Heart left ventricle (tissue), 16 donors: ENCODE measurements at regions not wholly inside any gene's neighbourhood (a gene's known extent, or its start where the extent isn't known, plus 50 kb on each side); places are given as distances from the start of the nearest gene placed in this dataset.

Source experiments
- ATAC-seq, 4 donors: fragments of 200-7000 bp; cut with Tn5 transposase; one replicate each; pipeline ENCODE4 v1.9.1; 2020 to 2022; ENCODE audit warnings: moderate library complexity in 4 of 4, mild to moderate bottlenecking in 3 of 4, moderate number of reproducible peaks in 1 of 4
- DNase-seq, 5 donors: peaks; one replicate each; pipeline ENCODE4 v3.0.0-alpha.2; 2020
- H3K27ac ChIP-seq, 12 donors: fragments of 200-600 bp; sonication (generic) in 4 of 12; one replicate each; pipeline versions ENCODE4 v1.5.0 to v1.8.0; 2016 to 2022; ENCODE audit warnings: mild to moderate bottlenecking in 2 of 12
- H3K27me3 ChIP-seq, 9 donors: fragments of 200-600 bp; sonication (generic) in 2 of 9; one replicate each; pipeline versions ENCODE4 v1.5.1 to v1.8.0; 2016 to 2022; ENCODE audit warnings: mild to moderate bottlenecking in 3 of 9
- H3K36me3 ChIP-seq, 9 donors: fragments of 200-600 bp; sonication (generic) in 2 of 9; one replicate each; pipeline versions ENCODE4 v1.5.0 to v1.8.0; 2018 to 2022; ENCODE audit warnings: mild to moderate bottlenecking in 2 of 9
- H3K4me1 ChIP-seq, 12 donors: fragments of 200-600 bp; sonication (generic) in 4 of 12; one replicate each; pipeline versions ENCODE4 v1.5.0 to v1.8.0; 2016 to 2022; ENCODE audit warnings: mild to moderate bottlenecking in 3 of 12
- H3K4me3 ChIP-seq, 12 donors: fragments of 200-600 bp; sonication (generic) in 4 of 12; one replicate each; pipeline versions ENCODE4 v1.5.0 to v1.8.0; 2017 to 2022; ENCODE audit warnings: mild to moderate bottlenecking in 9 of 12, moderate library complexity in 4 of 12
- H3K9me3 ChIP-seq, 12 donors: fragments of 200-600 bp; sonication (generic) in 4 of 12; one replicate each; pipeline versions ENCODE4 v1.5.0 to v1.8.0; 2016 to 2022; ENCODE audit warnings: mild to moderate bottlenecking in 1 of 12
- POLR2A ChIP-seq, 2 donors: fragments of 450-650 bp; IDR thresholded peaks; one replicate each; pipeline ENCODE4 v1.6.1; 2017; ENCODE audit warnings: antibody characterized with exemption in 2 of 2, mild to moderate bottlenecking in 2 of 2, moderate library complexity in 2 of 2
- whole genome bisulfite sequencing, 4 donors: extraction: QIAGEN DNeasy Blood & Tissue Kit in 2 of 4; methylation state at CpG; one replicate each; pipeline versions ENCODE4 v1.1.5 to v1.1.7; 2013 to 2018; 5-methylcytosine and 5-hydroxymethylcytosine counted together
- intact Hi-C, 10 donors: fragments of 100-400 bp; cut with DNase I; formaldehyde crosslinking; loops; one replicate each; pipeline versions ENCODE4 v1.11.1 to v1.14.2; 2022
- TF ChIP-seq, protein P1 (sequence below), 12 donors: fragments of 200-600 bp; sonication (generic) in 4 of 12; IDR thresholded peaks; one replicate each; pipeline versions ENCODE4 v1.5.0 to v1.8.0; 2018 to 2022; ENCODE audit warnings: antibody characterized with exemption in 12 of 12, mild to moderate bottlenecking in 5 of 12
- donor health status: ischemic (EF 13 %, LVEDD 7.1; RV severe dilation, severe dysfunction).
- donor health status: healthy with polysubstance abuse.
- donor health status: DM: no; HTN: yes; CAD: no.
- donor health status: DM: no; HTN: no; CAD: no.
- donor health status: ischemic (EF 25% LVEDD 6.9; RV normal size, moderate dysfunction).
- donor health status: ischemic (EF 25% LVEDD 5.7; RV mildly dilated, moderate dysfunction).
- donor health status: healthy.
- donor health status: DM: yes; HTN: yes; CAD: no.
- donor health status: ischemic (EF 35%, LVEDD 5.7; RV mildly dilated, moderate dysfunction).
- donor health status: nonischemic (EF 11% LVEDD 7.7; RV severe dilation, severe dysfunction).
- donor health status: DM: yes; HTN: yes; CAD: no.
- donor health status: PGD.
- donor health status: ischemic (EF 29% LVEDD 5.4; RV normal size, mild dysfunction).
- donor health status: nonischemic (EF 23%, LVEDD 6.1; RV moderate dilation, normal function).

DNA sequence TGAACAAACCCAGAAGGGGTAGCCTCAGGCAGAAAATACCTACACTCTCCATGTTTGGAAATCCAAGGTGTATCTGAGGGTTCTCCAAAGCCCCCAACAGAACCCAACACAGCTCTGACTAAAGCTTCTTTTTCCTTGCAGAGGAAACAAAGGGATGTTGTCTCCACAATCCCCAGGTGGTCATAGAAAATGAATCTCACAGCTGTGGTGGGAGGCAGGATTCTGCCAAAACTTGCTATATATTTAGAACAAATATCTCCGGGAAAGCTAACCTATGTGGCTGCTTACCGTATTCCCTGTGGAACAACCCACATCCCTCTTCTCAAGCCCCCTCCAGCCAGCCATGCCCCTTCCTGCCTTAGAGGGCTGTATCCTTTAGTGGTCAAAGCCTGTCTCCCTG, 406.1 kb downstream of the PRDM2 start:
- 41 to 69% (median 49%) methylated on average over 2 of the region's 2 CpGs for WGBS, 4 donors
- no peaks in the 10 kb centered on the region for H3K36me3 ChIP-seq
- intact Hi-C loops, result no loop called here
- peaks cover 0 to 7% (median 0%) of the 10 kb centered on the region in 9 donors for H3K27me3 ChIP-seq
- no peak overlapping the region for H3K4me3 ChIP-seq
- H3K4me1 ChIP-seq, result peaks cover 0 to 9% (median 0%) of the 10 kb centered on the region in 12 donors
- H3K9me3 ChIP-seq, result no peaks in the 10 kb centered on the region
- TF ChIP-seq, protein P1, sequence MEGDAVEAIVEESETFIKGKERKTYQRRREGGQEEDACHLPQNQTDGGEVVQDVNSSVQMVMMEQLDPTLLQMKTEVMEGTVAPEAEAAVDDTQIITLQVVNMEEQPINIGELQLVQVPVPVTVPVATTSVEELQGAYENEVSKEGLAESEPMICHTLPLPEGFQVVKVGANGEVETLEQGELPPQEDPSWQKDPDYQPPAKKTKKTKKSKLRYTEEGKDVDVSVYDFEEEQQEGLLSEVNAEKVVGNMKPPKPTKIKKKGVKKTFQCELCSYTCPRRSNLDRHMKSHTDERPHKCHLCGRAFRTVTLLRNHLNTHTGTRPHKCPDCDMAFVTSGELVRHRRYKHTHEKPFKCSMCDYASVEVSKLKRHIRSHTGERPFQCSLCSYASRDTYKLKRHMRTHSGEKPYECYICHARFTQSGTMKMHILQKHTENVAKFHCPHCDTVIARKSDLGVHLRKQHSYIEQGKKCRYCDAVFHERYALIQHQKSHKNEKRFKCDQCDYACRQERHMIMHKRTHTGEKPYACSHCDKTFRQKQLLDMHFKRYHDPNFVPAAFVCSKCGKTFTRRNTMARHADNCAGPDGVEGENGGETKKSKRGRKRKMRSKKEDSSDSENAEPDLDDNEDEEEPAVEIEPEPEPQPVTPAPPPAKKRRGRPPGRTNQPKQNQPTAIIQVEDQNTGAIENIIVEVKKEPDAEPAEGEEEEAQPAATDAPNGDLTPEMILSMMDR (IDR thresholded peaks at IDR 0.05), result no peak
- no peak for TF ChIP-seq POLR2A (IDR thresholded peaks at IDR 0.05)
- no peak for DNase-seq
- no peak for ATAC-seq
- H3K27ac ChIP-seq, result no peak overlapping the region

- H3K36me3 ChIP-seq, result no peaks in the 10 kb centered on the region
- no peak overlapping the region for H3K27ac ChIP-seq
- WGBS, 4 donors, result 70 to 81% (median 74%) methylated on average over 4 of the region's 4 CpGs
- ATAC-seq, result no peak
- intact Hi-C loops, result no loop called here
- DNase-seq, result no peak
- H3K27me3 ChIP-seq, result peaks cover 0 to 7% (median 0%) of the 10 kb centered on the region in 9 donors
- no peak overlapping the region for H3K4me3 ChIP-seq
- no peaks in the 10 kb centered on the region for H3K9me3 ChIP-seq
- peaks cover 0 to 9% (median 0%) of the 10 kb centered on the region in 12 donors for H3K4me1 ChIP-seq
- TF ChIP-seq POLR2A (IDR thresholded peaks at IDR 0.05), result no peak
Observed at GRCh38 chr1:14106679-14107313, 406.8 kb downstream of the PRDM2 start.

DNA sequence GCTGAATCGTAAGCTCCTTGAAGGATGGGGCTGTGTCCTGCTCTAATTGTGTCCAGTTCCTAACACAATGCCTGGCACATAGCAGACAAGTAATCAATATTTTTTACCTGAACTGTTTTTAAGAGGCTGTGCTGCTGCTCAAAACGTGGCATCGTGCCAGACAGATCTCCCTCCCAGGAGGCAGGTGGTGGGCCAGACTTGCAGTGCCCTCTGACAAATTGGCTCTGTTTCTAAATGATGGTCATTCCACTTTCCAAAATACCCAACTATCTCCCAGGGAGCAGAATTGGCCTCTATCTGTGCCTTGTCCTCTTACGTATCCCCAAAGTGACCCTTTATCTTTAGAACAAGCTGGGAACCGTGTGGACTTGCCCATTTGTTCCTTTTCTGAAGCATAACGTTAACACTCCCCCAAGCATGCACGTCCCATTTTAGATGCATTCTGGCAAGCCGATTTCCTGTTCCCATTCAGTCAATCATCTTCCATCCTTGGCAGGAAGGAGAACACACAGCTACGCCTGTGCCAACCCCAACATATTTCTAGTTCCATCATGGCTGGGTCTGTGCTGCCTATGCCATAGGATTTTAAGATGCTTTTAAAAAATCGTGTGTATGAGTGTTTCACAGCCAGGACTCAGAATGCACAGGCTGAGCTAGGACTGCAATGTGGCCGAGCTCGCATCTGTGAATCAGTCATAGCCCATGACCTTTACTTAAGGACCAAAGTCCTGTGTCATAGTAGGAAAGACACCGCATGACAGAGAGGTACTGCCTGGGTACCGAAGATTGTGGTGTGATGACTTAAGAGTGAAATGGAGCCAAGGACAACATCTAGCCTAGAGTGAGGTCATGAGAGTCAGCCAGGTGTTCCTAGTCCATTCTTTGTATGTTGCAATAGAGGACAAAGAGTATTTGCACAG, 408.6 kb downstream of the PRDM2 start:
- H3K36me3 ChIP-seq, result no peaks in the 10 kb centered on the region
- peaks cover 0 to 7% (median 0%) of the 10 kb centered on the region in 9 donors for H3K27me3 ChIP-seq
- H3K4me3 ChIP-seq, result no peak overlapping the region
- no peaks in the 10 kb centered on the region for H3K9me3 ChIP-seq
- intact Hi-C loops, result no loop called here
- TF ChIP-seq, protein P1 (IDR thresholded peaks at IDR 0.05), result no peak
- no peak for TF ChIP-seq POLR2A (IDR thresholded peaks at IDR 0.05)
- no peak for DNase-seq
- WGBS, 4 donors, result 53 to 71% (median 60%) methylated on average over 14 of the region's 14 CpGs
- no peak overlapping the region for H3K27ac ChIP-seq
- peak in 3 of 4 donors; percentile 42 to 73 (median 66) for ATAC-seq
- H3K4me1 ChIP-seq, result peaks cover 0 to 9% (median 0%) of the 10 kb centered on the region in 12 donors

GRCh38 chr1:14109276-14109635, 409.3 kb downstream of the PRDM2 start:
- DNase-seq (no peak), ATAC-seq (no peak)
- intact Hi-C loops, result no loop called here
- Histone ChIP-seq H3K36me3 (no peaks in the 10 kb centered on the region), H3K27me3 (peaks cover 0 to 7% (median 0%) of the 10 kb centered on the region in 9 donors), H3K4me1 (peaks cover 0 to 9% (median 0%) of the 10 kb centered on the region in 12 donors), H3K4me3 (no peak overlapping the region), H3K27ac (no peak overlapping the region), H3K9me3 (no peaks in the 10 kb centered on the region)
- no peak for TF ChIP-seq POLR2A (IDR thresholded peaks at IDR 0.05)
- TF ChIP-seq, protein P1 (IDR thresholded peaks at IDR 0.05), result no peak
- WGBS, 4 donors, result 67 to 80% (median 74%) methylated on average over 1 of the region's 1 CpG
